OCI-LY1 (cell line): ENCODE measurements at regions not wholly inside any gene's neighbourhood (a gene's known extent, or its start where the extent isn't known, plus 50 kb on each side); places are given as distances from the start of the nearest gene placed in this dataset.

ENCODE experiments used
- CTCF ChIP-seq: fragments of 200-600 bp; sonication (generic), shearing (Covaris generic); IDR thresholded peaks from 2 replicates; pipeline ENCODE4 v1.5.1; 2017; ENCODE audit warnings: mild to moderate bottlenecking, antibody characterized with exemption, low read length, moderate library complexity, mixed read lengths
- EZH2 ChIP-seq: fragments of 200-600 bp; sonication (generic), shearing (Covaris generic); IDR thresholded peaks from 2 replicates; pipeline ENCODE4 v1.8.0; 2017; ENCODE audit warnings: borderline replicate concordance, mixed run types, mild to moderate bottlenecking, antibody characterized with exemption, low read length, moderate library complexity, mixed read lengths

- TF ChIP-seq CTCF (no peak), EZH2 (no peak)
Measured at GRCh38 chr14:106248321-106249192, 722.2 kb downstream of the TMEM121 start.
